ENCODE measurements at regions not wholly inside any gene's neighbourhood (a gene's known extent, or its start where the extent isn't known, plus 50 kb on each side); places are given as distances from the start of the nearest gene placed in this dataset.

DNA sequence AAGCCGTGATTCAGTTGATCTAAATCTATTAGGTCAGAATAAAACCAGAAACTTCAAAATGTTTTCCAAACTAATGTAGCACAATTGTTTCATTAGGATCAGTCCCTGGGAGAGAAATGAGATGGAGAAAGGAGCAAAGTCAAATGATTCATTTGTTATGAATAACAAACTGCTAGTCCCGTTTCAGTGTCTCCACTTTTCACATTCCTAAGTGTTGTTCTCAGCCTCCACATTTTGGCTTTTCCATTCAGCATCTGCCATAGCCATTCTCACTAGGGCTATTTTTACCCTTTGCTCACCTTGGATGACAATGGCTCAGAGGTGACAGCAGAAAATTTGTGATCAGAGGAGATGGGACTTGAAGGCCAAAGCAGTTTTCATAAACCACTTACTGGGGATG lies 314.1 kb upstream of the KIF2A start:
- no peak overlapping the region for H3K9ac ChIP-seq (ENCODE audit: low read depth, low read length)
- no peaks in the 10 kb centered on the region for H3K27me3 ChIP-seq (ENCODE audit: insufficient read depth, low read length, poor library complexity)
- no peak for TF ChIP-seq EZH2 (IDR thresholded peaks at IDR 0.05; ENCODE audit: borderline replicate concordance, low read depth, low read length, severe bottlenecking)
- TF ChIP-seq, protein P1, sequence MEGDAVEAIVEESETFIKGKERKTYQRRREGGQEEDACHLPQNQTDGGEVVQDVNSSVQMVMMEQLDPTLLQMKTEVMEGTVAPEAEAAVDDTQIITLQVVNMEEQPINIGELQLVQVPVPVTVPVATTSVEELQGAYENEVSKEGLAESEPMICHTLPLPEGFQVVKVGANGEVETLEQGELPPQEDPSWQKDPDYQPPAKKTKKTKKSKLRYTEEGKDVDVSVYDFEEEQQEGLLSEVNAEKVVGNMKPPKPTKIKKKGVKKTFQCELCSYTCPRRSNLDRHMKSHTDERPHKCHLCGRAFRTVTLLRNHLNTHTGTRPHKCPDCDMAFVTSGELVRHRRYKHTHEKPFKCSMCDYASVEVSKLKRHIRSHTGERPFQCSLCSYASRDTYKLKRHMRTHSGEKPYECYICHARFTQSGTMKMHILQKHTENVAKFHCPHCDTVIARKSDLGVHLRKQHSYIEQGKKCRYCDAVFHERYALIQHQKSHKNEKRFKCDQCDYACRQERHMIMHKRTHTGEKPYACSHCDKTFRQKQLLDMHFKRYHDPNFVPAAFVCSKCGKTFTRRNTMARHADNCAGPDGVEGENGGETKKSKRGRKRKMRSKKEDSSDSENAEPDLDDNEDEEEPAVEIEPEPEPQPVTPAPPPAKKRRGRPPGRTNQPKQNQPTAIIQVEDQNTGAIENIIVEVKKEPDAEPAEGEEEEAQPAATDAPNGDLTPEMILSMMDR (IDR thresholded peaks at IDR 0.05; ENCODE audit: borderline replicate concordance, extremely low read depth, low read length, poor library complexity, severe bottlenecking) = no peak
- H3K27ac ChIP-seq (ENCODE audit: low read length) = no peak overlapping the region
- H3K36me3 ChIP-seq (ENCODE audit: insufficient read depth, low read length) = no peaks in the 10 kb centered on the region
- no peak overlapping the region for H3K4me2 ChIP-seq (ENCODE audit: insufficient read depth, low read length)
- H4K20me1 ChIP-seq (ENCODE audit: insufficient read depth, low read length) = no peaks in the 10 kb centered on the region
- DNase-seq = no peak
- no peak overlapping the region for H3K4me3 ChIP-seq (ENCODE audit: low read depth in 1 of 2, low read length in 2 of 2)
- H3K9me3 ChIP-seq (ENCODE audit: insufficient read depth, low read length, severe bottlenecking) = no peaks in the 10 kb centered on the region
- H2AFZ ChIP-seq (ENCODE audit: low read depth, low read length) = no peak overlapping the region
- H3K79me2 ChIP-seq (ENCODE audit: insufficient read depth, low read length) = no peaks in the 10 kb centered on the region
- ATAC-seq (ENCODE audit: insufficient read depth, low read depth) = no peak
- H3K4me1 ChIP-seq (ENCODE audit: insufficient read depth, low read length) = no peaks in the 10 kb centered on the region

DNA sequence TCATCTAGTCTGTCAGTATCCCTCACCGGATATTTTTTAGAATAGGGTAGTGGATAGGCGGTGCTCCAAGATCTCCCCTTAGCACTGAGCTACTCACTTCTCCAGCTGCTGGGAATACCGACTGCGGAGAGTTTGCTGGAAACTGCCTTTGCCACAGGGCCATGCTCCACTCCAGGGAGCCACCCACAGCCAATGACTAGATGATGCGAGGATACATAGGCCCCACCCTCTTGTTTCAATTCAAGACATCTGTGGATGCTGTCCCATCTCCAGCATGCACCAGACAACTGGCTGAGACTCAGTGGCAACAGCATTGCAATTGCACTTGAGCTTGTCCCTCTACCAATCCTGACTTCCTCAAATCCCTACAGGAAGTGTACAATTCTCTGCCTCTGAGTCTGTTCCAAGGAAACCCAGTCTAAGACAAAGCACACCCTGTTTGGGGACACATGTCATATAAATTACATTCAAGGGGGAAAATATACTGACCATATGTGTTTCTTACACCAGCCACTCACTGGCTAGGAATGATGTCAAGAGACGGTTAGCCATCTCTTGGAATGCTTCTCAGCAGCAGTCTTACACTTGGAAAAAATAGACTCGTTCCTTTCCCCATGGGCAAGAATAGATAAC lies 312.6 kb upstream of the KIF2A start:
- no peak overlapping the region for H3K9ac ChIP-seq (ENCODE audit: low read depth, low read length)
- no peaks in the 10 kb centered on the region for H3K36me3 ChIP-seq (ENCODE audit: insufficient read depth, low read length)
- no peaks in the 10 kb centered on the region for H3K27me3 ChIP-seq (ENCODE audit: insufficient read depth, low read length, poor library complexity)
- H3K4me2 ChIP-seq (ENCODE audit: insufficient read depth, low read length) = no peak overlapping the region
- H3K79me2 ChIP-seq (ENCODE audit: insufficient read depth, low read length) = no peaks in the 10 kb centered on the region
- H3K27ac ChIP-seq (ENCODE audit: low read length) = no peak overlapping the region
- H3K9me3 ChIP-seq (ENCODE audit: insufficient read depth, low read length, severe bottlenecking) = no peaks in the 10 kb centered on the region
- no peaks in the 10 kb centered on the region for H4K20me1 ChIP-seq (ENCODE audit: insufficient read depth, low read length)
- ATAC-seq (ENCODE audit: insufficient read depth, low read depth) (no peak), DNase-seq (no peak)
- no peaks in the 10 kb centered on the region for H3K4me1 ChIP-seq (ENCODE audit: insufficient read depth, low read length)
- no peak overlapping the region for H3K4me3 ChIP-seq (ENCODE audit: low read depth in 1 of 2, low read length in 2 of 2)
- H2AFZ ChIP-seq (ENCODE audit: low read depth, low read length) = no peak overlapping the region
- TF ChIP-seq, protein P1 (IDR thresholded peaks at IDR 0.05; ENCODE audit: borderline replicate concordance, extremely low read depth, low read length, poor library complexity, severe bottlenecking) = no peak
- no peak for TF ChIP-seq EZH2 (IDR thresholded peaks at IDR 0.05; ENCODE audit: borderline replicate concordance, low read depth, low read length, severe bottlenecking)

DNA sequence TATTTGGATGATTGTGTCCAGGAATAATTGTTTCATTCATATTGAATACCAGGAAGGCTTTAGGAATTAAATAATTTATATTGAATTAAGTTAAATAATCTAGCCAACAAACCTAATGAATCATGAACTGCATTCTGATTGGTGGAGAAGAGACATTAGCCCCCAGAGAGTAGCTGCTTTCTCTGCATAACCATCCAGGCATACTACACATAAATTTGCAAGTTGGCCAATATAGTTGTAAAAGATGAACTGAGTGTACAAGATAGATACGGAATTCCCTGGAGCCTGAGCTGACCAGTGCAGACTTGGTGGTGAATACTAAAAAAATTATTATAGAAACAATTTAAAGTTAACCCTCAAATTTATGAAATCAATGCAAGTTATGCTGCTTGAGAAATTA lies 311.8 kb upstream of the KIF2A start:
- Histone ChIP-seq H3K36me3 (ENCODE audit: insufficient read depth, low read length) (no peaks in the 10 kb centered on the region), H3K27me3 (ENCODE audit: insufficient read depth, low read length, poor library complexity) (no peaks in the 10 kb centered on the region), H3K4me1 (ENCODE audit: insufficient read depth, low read length) (no peaks in the 10 kb centered on the region), H3K4me3 (ENCODE audit: low read depth in 1 of 2, low read length in 2 of 2) (no peak overlapping the region), H3K27ac (ENCODE audit: low read length) (no peak overlapping the region), H2AFZ (ENCODE audit: low read depth, low read length) (no peak overlapping the region), H3K9me3 (ENCODE audit: insufficient read depth, low read length, severe bottlenecking) (no peaks in the 10 kb centered on the region), H3K4me2 (ENCODE audit: insufficient read depth, low read length) (no peak overlapping the region), H3K9ac (ENCODE audit: low read depth, low read length) (no peak overlapping the region), H4K20me1 (ENCODE audit: insufficient read depth, low read length) (no peaks in the 10 kb centered on the region), H3K79me2 (ENCODE audit: insufficient read depth, low read length) (no peaks in the 10 kb centered on the region)
- DNase-seq (no peak), ATAC-seq (ENCODE audit: insufficient read depth, low read depth) (no peak)
- TF ChIP-seq EZH2 (IDR thresholded peaks at IDR 0.05; ENCODE audit: borderline replicate concordance, low read depth, low read length, severe bottlenecking) = no peak
- TF ChIP-seq, protein P1 (IDR thresholded peaks at IDR 0.05; ENCODE audit: borderline replicate concordance, extremely low read depth, low read length, poor library complexity, severe bottlenecking) = no peak
